D721Med (cell line): ENCODE measurements at regions not wholly inside any gene's neighbourhood (a gene's known extent, or its start where the extent isn't known, plus 50 kb on each side); places are given as distances from the start of the nearest gene placed in this dataset.

ENCODE experiments used
- DNase-seq: peaks from one replicate; pipeline ENCODE4 v3.0.0; 2011; ENCODE audit warnings: low spot score; ENCODE audit not compliant: insufficient read length
- FAIRE-seq: peaks from 2 replicates; lab custom pipeline; 2011; peaks lifted over from hg19 to GRCh38; lab: Jason Lieb, UNC
- TF ChIP-seq, protein P1 (sequence below): IDR thresholded peaks from 2 replicates; pipeline ENCODE4 v1.5.1; 2012; ENCODE audit warnings: mild to moderate bottlenecking, control low read depth; ENCODE audit not compliant: insufficient read depth; ENCODE audit errors: missing control alignments

DNA sequence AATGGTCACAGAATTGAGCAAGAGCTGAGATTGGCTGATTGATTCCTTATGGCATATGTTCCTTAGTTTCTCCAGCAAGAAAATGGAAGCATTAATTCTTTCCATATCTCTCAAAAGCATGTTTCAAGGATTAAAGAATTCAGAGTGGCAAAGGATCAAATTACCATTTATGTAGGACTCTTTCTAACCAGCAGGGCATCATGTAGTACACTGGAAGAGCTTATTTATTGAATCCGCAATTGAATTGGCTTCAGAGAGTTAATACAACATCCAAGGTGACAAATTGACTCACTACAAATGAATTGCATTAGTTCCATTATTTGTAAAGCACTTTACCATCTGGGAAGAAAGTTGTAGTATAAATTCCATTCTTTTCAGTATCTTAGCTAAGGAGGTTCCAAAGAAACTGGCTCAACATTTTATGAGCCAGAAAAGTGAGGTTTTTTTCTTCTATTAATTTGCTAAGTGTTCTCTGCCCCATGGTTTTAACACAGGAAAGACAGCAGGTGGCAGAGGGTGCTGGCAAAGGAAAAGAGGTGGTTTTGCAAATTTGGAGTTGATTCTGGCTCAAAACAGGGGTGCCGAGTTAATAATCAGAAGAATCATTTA, 409.9 kb downstream of the MTX2 start:
- no peak for FAIRE-seq
- TF ChIP-seq, protein P1, sequence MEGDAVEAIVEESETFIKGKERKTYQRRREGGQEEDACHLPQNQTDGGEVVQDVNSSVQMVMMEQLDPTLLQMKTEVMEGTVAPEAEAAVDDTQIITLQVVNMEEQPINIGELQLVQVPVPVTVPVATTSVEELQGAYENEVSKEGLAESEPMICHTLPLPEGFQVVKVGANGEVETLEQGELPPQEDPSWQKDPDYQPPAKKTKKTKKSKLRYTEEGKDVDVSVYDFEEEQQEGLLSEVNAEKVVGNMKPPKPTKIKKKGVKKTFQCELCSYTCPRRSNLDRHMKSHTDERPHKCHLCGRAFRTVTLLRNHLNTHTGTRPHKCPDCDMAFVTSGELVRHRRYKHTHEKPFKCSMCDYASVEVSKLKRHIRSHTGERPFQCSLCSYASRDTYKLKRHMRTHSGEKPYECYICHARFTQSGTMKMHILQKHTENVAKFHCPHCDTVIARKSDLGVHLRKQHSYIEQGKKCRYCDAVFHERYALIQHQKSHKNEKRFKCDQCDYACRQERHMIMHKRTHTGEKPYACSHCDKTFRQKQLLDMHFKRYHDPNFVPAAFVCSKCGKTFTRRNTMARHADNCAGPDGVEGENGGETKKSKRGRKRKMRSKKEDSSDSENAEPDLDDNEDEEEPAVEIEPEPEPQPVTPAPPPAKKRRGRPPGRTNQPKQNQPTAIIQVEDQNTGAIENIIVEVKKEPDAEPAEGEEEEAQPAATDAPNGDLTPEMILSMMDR = peak; percentile 4
- no peak for DNase-seq

DNA sequence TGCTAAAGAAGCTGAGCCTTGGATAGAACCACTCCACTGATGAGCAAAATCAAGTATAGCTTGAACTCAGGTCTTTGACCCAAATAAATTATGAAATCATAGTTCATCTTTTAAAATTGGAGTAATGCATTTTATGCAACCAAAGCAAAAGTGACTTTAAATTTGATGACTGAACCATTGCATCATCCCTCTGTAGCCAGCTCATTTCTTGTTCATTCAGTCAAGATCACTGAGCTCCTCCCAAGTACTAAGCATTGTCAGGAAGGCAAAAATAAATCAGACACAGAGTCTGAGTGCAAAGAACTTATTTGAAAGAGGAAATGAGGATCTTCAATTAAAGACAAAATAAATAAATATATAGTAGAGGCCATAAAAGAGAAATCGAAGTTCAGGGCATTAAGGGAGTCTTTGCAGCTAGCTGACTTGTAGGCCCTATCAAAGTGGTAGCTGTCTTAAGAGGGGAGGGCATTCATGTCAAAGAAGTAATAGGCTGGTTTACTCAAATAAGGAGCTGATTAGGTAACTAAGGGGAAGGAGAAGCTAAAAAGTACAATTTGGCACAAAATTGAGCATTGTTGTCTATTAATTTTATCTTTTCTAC, 411.8 kb downstream of the MTX2 start:
- DNase-seq = no peak
- TF ChIP-seq, protein P1 = no peak
- FAIRE-seq = no peak

DNA sequence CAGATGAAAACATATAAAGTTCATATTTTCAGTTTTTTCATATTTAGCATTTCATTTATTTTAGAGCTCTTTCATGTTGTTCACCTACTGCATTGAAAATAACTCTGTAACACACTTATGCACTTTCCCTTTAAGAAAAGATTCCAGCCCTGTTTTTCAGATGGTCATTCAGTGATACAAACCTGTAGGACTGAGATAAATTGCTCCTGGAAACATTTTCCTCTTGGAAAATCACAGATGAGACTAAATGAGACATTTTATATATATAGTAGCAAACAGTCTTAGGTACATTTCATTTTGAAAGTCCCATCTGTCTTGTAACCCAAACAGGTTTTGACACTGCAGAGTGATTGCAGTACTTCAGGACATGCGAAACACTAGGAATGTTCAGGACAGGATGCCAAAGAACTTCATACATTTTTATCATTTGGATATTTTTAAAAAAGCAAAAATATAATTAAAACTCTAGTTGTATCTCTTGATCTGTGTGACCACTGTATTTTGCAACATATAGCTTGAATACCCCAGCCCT, 412.4 kb downstream of the MTX2 start:
- DNase-seq = no peak
- FAIRE-seq = no peak
- TF ChIP-seq, protein P1 = no peak

DNA sequence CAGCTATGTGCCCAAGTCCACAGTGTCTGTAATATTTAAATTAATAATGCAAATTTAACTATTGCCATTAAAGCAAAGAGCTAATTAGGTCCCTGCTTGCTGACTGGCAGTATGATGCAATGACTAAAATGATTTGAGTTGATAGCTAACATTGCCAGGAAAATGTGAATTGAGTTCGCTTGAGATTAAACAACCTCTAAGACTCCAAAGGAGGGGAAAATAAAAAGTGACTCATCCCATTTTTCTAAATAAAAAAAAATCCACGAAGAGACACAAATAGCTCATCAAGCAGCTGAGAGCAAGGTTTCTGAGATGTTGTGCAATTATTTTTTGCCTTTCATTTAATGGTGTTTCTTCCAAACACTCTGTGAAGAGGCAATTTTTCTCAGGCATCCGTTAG, 413.0 kb downstream of the MTX2 start:
- no peak for FAIRE-seq
- DNase-seq = no peak
- TF ChIP-seq, protein P1 = no peak

DNA sequence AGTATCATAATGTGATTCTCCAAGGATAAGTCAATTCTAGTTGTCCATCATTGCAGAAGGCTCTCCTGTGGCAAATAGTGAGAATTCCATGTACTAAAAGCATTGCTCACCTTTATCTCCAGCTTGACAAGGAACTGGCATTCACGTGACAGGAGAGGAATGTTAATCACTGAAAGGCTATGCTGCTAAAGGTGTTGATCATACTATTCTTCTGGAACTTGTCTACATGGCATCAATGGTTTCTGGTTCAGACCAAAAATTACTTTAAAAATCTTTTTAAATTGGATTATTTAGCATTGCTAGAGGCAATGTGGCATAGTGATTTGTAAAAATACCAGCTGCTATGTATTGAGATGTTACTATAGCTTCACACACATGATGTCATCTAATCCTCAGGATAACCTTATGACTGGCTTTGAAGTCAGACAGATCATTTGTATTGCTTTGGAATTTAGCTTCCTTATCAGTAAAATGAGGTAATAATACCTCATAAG, 414.4 kb downstream of the MTX2 start:
- no peak for FAIRE-seq
- TF ChIP-seq, protein P1 = no peak
- DNase-seq = no peak

DNA sequence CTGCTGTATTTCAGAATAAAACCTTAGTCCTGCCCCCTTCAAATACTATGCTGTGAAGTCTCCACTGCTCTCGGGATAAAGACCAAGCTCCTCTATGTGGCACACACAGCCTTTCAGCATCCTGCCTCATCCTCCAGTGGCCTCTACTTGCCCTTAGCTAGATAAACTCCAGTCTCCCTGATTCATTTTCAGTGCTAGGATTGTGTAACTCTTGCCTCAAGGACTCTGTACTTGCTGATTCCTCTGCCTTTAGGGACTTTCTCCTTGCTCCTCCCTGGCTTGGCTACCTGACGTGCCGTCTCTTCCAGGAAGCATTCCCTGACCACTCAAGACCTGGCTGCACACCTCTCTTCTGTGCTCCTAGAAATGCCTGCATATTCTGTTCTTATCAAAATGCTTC, 416.7 kb downstream of the MTX2 start:
- DNase-seq (no peak), FAIRE-seq (no peak)
- TF ChIP-seq, protein P1 = no peak

DNA sequence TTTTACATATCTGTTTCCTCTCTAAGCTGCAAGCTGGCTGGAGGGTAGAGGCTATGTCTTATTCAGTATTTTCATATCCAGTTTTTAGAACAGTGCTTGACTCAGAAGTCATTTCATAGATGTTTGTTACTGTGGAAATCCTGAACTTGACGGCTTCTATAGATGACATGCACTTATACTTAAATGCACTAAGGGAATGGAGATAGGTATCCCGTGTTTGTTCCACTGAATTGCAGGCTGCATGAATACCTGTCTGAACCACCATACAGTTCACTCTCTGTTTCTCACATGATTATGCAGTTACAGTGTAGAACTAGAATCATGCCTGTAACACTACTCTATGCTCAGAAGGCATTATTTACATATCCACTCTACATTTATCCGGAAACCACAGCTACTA, 417.1 kb downstream of the MTX2 start:
- DNase-seq (no peak), FAIRE-seq (no peak)
- TF ChIP-seq, protein P1 = no peak
